Neural progenitor cell (in vitro differentiated cells): ENCODE measurements at regions not wholly inside any gene's neighbourhood (a gene's known extent, or its start where the extent isn't known, plus 50 kb on each side); places are given as distances from the start of the nearest gene placed in this dataset.

ENCODE experiments used
- DNase-seq: peaks from one replicate; pipeline ENCODE4 v3.0.0-alpha.2; 2016; ENCODE audit warnings: low spot score
- H2AFZ ChIP-seq: fragments of 200-600 bp; sonication (generic); replicated peaks from 2 replicates; pipeline ENCODE4 v1.6.1; 2016; ENCODE audit warnings: antibody characterized with exemption
- H3F3A ChIP-seq: fragments of 200-600 bp; sonication (generic); 2 replicates; pipeline ENCODE4 v1.6.1; 2016; ENCODE audit warnings: antibody characterized with exemption, low read depth
- H3K27ac ChIP-seq: fragments of 200-600 bp; sonication (generic); 2 replicates; pipeline ENCODE4 v1.5.1; 2016; ENCODE audit warnings: mild to moderate bottlenecking
- H3K27me3 ChIP-seq: fragments of 200-600 bp; sonication (generic); 2 replicates; pipeline ENCODE4 v1.6.1; 2016; ENCODE audit warnings: mild to moderate bottlenecking, moderate library complexity
- H3K36me3 ChIP-seq: fragments of 200-600 bp; sonication (generic); 2 replicates; pipeline ENCODE4 v1.5.1; 2016
- H3K4me1 ChIP-seq: fragments of 200-600 bp; sonication (generic); 2 replicates; pipeline ENCODE4 v1.6.1; 2016; ENCODE audit warnings: mixed run types
- H3K4me2 ChIP-seq: fragments of 200-600 bp; sonication (generic); 2 replicates; pipeline ENCODE4 v1.6.1; 2016
- H3K4me3 ChIP-seq: fragments of 200-600 bp; sonication (generic); 2 replicates; pipeline ENCODE4 v1.5.1; 2016
- H3K79me2 ChIP-seq: fragments of 200-600 bp; sonication (generic); 2 replicates; pipeline ENCODE4 v1.6.1; 2016; ENCODE audit warnings: low read depth
- H3K9ac ChIP-seq: fragments of 200-600 bp; sonication (generic); 2 replicates; pipeline ENCODE4 v1.6.1; 2016
- H3K9me3 ChIP-seq: fragments of 200-600 bp; sonication (generic); 2 replicates; pipeline ENCODE4 v1.5.1; 2016; ENCODE audit warnings: low read depth
- H4K20me1 ChIP-seq: fragments of 200-600 bp; sonication (generic); 2 replicates; pipeline ENCODE4 v1.6.1; 2016; ENCODE audit warnings: low read depth
- H3K27ac Mint-ChIP-seq: 3 replicates; pipeline ENCODE4 v1.8.0; 2021; ENCODE audit warnings: mixed read lengths
- H3K27me3 Mint-ChIP-seq: 2 replicates; pipeline ENCODE4 v1.8.0; 2022; ENCODE audit warnings: low read depth, mild to moderate bottlenecking, inconsistent platforms, moderate library complexity, mixed read lengths; ENCODE audit not compliant: insufficient read depth
- H3K36me3 Mint-ChIP-seq: 3 replicates; pipeline ENCODE4 v1.8.0; 2021; ENCODE audit warnings: mixed read lengths
- H3K4me1 Mint-ChIP-seq: 3 replicates; pipeline ENCODE4 v1.8.0; 2021; ENCODE audit warnings: mixed read lengths
- H3K4me3 Mint-ChIP-seq: 3 replicates; pipeline ENCODE4 v1.8.0; 2021; ENCODE audit warnings: mild to moderate bottlenecking, moderate library complexity, mixed read lengths
- H3K9me3 Mint-ChIP-seq: 3 replicates; pipeline ENCODE4 v1.8.0; 2020; ENCODE audit warnings: mixed read lengths
- CTCF ChIP-seq: fragments of 200-600 bp; sonication (generic); IDR thresholded peaks from 2 replicates; pipeline ENCODE4 v1.5.1; 2017; ENCODE audit warnings: antibody characterized with exemption, mild to moderate bottlenecking
- EZH2 ChIP-seq: fragments of 200-600 bp; sonication (generic); IDR thresholded peaks from 2 replicates; pipeline ENCODE4 v1.6.1; 2017; ENCODE audit warnings: antibody characterized with exemption, mild to moderate bottlenecking, moderate library complexity
- EZH2phosphoT487 ChIP-seq: fragments of 200-600 bp; sonication (generic); IDR thresholded peaks from 2 replicates; pipeline ENCODE4 v1.6.1; 2017; ENCODE audit warnings: antibody characterized with exemption

- Histone ChIP-seq H2AFZ (no peak overlapping the region), H3K79me2 (no peaks in the 10 kb centered on the region), H3K27ac (no peak overlapping the region), H3K27me3 (no peaks in the 10 kb centered on the region), H3K4me2 (no peak overlapping the region), H4K20me1 (no peaks in the 10 kb centered on the region), H3K4me1 (no peaks in the 10 kb centered on the region), H3K36me3 (no peaks in the 10 kb centered on the region), H3F3A (no peaks in the 10 kb centered on the region), H3K9me3 (peaks cover 5% of the 10 kb centered on the region), H3K9ac (no peak overlapping the region), H3K4me3 (no peak overlapping the region)
- H3K4me1 Mint-ChIP-seq, result no peaks in the 10 kb centered on the region
- H3K36me3 Mint-ChIP-seq, result peaks cover 6% of the 10 kb centered on the region
- H3K9me3 Mint-ChIP-seq, result peaks cover 13% of the 10 kb centered on the region
- no peak overlapping the region for H3K27ac Mint-ChIP-seq
- DNase-seq, result no peak
- no peak for TF ChIP-seq EZH2phosphoT487
- TF ChIP-seq EZH2, result no peak
- no peak overlapping the region for H3K4me3 Mint-ChIP-seq
- H3K27me3 Mint-ChIP-seq, result peaks cover 2% of the 10 kb centered on the region
These were observed 500.1 kb downstream of the EFNA5 start for GRCh38 chr5:107170620-107171019.

GRCh38 chr5:107169867-107170266 lies 500.9 kb downstream of the EFNA5 start:
- no peak overlapping the region for H3K27ac Mint-ChIP-seq
- no peak overlapping the region for H3K9ac ChIP-seq

GRCh38 chr5:107168848-107169752 lies 501.6 kb downstream of the EFNA5 start:
- Histone ChIP-seq H4K20me1 (no peaks in the 10 kb centered on the region), H2AFZ (no peak overlapping the region), H3K79me2 (no peaks in the 10 kb centered on the region), H3F3A (no peaks in the 10 kb centered on the region), H3K27ac (no peak overlapping the region), H3K4me3 (no peak overlapping the region), H3K4me2 (no peak overlapping the region), H3K4me1 (no peaks in the 10 kb centered on the region), H3K36me3 (no peaks in the 10 kb centered on the region), H3K9ac (no peak overlapping the region), H3K27me3 (no peaks in the 10 kb centered on the region), H3K9me3 (peaks cover 5% of the 10 kb centered on the region)
- TF ChIP-seq CTCF (no peak), EZH2 (no peak), EZH2phosphoT487 (no peak)
- H3K27me3 Mint-ChIP-seq, result no peaks in the 10 kb centered on the region
- H3K4me1 Mint-ChIP-seq, result no peaks in the 10 kb centered on the region
- H3K4me3 Mint-ChIP-seq, result no peak overlapping the region
- peaks cover 13% of the 10 kb centered on the region for H3K9me3 Mint-ChIP-seq
- peaks cover 6% of the 10 kb centered on the region for H3K36me3 Mint-ChIP-seq
- no peak overlapping the region for H3K27ac Mint-ChIP-seq
- DNase-seq, result no peak

More at GRCh38 chr5:107169867-107170266, 500.9 kb downstream of the EFNA5 start:
- Histone ChIP-seq H3K9me3 (peaks cover 5% of the 10 kb centered on the region), H3K79me2 (no peaks in the 10 kb centered on the region), H3K4me3 (no peak overlapping the region), H4K20me1 (no peaks in the 10 kb centered on the region), H3K36me3 (no peaks in the 10 kb centered on the region), H3K4me1 (no peaks in the 10 kb centered on the region), H3K4me2 (no peak overlapping the region), H3K27me3 (no peaks in the 10 kb centered on the region), H3K27ac (no peak overlapping the region), H3F3A (no peaks in the 10 kb centered on the region), H2AFZ (no peak overlapping the region)
- peaks cover 13% of the 10 kb centered on the region for H3K9me3 Mint-ChIP-seq
- H3K4me3 Mint-ChIP-seq, result no peak overlapping the region
- H3K27me3 Mint-ChIP-seq, result peaks cover 2% of the 10 kb centered on the region
- TF ChIP-seq CTCF, result no peak
- no peak for DNase-seq
- peaks cover 6% of the 10 kb centered on the region for H3K36me3 Mint-ChIP-seq
- H3K4me1 Mint-ChIP-seq, result no peaks in the 10 kb centered on the region

- Histone ChIP-seq H3K4me2 (no peak overlapping the region), H3K27ac (no peak overlapping the region), H3K9ac (no peak overlapping the region), H4K20me1 (no peaks in the 10 kb centered on the region), H3F3A (no peaks in the 10 kb centered on the region), H3K9me3 (peaks cover 5% of the 10 kb centered on the region), H3K4me1 (no peaks in the 10 kb centered on the region), H2AFZ (no peak overlapping the region), H3K36me3 (no peaks in the 10 kb centered on the region), H3K4me3 (no peak overlapping the region), H3K27me3 (no peaks in the 10 kb centered on the region), H3K79me2 (no peaks in the 10 kb centered on the region)
- Mint-ChIP-seq H3K27me3 (no peaks in the 10 kb centered on the region), H3K36me3 (peaks cover 6% of the 10 kb centered on the region), H3K4me1 (no peaks in the 10 kb centered on the region), H3K27ac (no peak overlapping the region), H3K4me3 (no peak overlapping the region), H3K9me3 (peaks cover 13% of the 10 kb centered on the region)
- DNase-seq, result no peak
- TF ChIP-seq EZH2 (no peak), CTCF (no peak)
These were observed 502.7 kb downstream of the EFNA5 start for GRCh38 chr5:107168086-107168485.
